NCI-H2029 (cell line): ENCODE measurements at regions not wholly inside any gene's neighbourhood (a gene's known extent, or its start where the extent isn't known, plus 50 kb on each side); places are given as distances from the start of the nearest gene placed in this dataset.
"Not testable (repeated sequence)": the region's sequence is repeated elsewhere in the genome, so short reads cannot be mapped to it uniquely, and the experiment has no call there.

Experiments
- DNase-seq: peaks from one replicate; lab custom pipeline; 2025; lab: John Stamatoyannopoulos, UW

GRCh38 chr1:9466780-9467758 is 72.2 kb upstream of the SLC25A33 start:
- DNase-seq: no peak

- DNase-seq: not testable (repeated sequence)
These were observed 69.4 kb upstream of the SLC25A33 start for GRCh38 chr1:9469882-9470281.

DNA sequence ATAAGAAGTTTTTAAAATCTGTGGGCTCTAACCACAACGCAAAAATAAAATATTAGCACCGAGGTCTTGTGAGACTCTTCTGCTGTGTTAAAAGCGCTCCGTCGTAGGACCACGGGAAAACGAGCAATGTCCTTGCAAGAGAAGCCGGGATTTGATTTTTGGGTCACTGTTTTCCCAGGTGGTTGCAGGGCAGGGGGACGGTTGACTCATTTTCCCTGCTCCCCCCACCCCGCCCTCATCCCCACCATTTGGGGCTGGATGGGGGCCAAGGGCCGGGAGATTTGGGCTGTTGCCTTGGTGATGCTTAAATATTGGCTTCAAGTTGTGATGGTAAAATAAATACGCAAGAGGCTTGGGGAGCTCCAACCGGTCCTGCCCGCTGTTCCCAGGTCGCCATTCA is 67.6 kb upstream of the SLC25A33 start:
- no peak for DNase-seq

- no peak for DNase-seq
These were observed 66.8 kb upstream of the SLC25A33 start for GRCh38 chr1:9472386-9473031.

GRCh38 chr1:9473032-9473807 is 66.0 kb upstream of the SLC25A33 start:
- no peak for DNase-seq

GRCh38 chr1:9475061-9475627 is 64.1 kb upstream of the SLC25A33 start:
- DNase-seq: no peak

GRCh38 chr1:9476790-9477463 is 62.3 kb upstream of the SLC25A33 start:
- no peak for DNase-seq

DNA sequence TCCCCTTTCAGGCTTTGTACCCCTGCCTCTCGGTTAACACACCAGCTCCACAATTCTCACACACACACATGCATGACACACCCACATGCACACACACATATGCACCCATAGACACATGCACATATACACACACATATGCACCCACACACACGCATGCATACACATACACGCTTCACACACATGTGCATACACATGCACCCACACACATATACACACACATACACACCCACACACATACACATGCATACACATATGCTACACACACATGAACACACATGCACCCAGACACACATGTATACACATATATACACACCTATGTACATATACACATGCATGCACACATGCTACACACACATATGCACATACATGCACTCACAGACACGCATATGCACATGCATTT is 61.7 kb upstream of the SLC25A33 start:
- no peak for DNase-seq

- no peak for DNase-seq
These were observed 61.2 kb upstream of the SLC25A33 start for GRCh38 chr1:9478021-9478420.

DNA sequence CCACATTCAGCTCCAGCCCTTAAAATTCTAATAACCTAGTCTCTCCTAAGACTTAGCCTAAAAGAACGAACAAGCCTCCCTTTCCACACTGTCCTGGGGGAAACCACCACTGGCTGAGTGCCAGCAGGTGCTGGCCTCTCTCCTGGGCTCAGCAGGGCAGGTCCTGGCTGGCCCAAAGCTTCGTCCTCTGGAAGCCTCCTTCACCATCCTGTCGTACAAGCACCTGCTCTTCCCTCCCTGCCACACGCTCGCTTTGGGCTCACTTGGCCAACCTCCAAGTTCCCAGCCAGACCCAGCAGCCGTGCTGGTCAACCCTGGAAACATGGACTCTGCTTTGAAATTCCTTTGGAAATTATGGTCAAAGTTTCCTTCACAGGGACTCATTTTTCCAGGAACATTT is 58.2 kb upstream of the SLC25A33 start:
- DNase-seq: peak; percentile 5

- no peak for DNase-seq
These were observed 56.9 kb upstream of the SLC25A33 start for GRCh38 chr1:9482403-9482802.

DNA sequence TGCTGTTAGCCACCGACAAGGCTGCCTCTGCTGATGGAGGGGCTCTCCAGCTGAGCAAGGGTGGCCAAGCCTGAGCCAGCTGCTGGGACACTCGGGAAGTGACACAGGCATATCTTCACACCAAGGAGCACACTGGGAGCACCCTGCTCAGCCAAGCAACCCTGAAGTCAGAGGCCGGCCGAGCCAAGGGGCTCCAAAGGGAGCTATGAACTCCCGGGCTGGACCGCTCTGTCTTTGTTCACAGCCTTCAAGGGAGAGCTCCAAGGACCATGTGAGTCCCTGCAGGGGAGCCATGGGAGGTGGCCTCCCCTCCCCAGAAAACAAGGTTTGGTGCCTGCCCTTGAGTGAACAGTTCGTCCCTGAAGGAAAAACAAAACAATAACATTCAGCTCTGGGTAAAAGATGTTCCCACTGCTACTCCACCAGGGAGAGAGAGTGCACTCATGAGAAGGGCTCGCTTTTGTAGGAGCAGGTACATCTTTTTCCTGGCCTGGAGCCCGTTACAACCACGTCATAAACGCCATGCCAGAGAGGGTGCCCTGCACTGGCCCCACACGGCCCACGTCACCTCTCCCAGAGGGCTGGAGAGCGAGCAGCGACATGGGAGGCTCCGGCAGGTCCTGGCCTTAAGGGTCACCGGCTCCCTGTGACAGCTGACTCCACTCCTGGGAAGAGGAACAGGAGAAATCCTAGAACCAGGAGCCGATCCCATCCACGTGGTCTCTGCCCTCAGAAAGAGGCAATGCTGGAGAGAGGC is 56.3 kb upstream of the SLC25A33 start:
- DNase-seq: no peak

DNA sequence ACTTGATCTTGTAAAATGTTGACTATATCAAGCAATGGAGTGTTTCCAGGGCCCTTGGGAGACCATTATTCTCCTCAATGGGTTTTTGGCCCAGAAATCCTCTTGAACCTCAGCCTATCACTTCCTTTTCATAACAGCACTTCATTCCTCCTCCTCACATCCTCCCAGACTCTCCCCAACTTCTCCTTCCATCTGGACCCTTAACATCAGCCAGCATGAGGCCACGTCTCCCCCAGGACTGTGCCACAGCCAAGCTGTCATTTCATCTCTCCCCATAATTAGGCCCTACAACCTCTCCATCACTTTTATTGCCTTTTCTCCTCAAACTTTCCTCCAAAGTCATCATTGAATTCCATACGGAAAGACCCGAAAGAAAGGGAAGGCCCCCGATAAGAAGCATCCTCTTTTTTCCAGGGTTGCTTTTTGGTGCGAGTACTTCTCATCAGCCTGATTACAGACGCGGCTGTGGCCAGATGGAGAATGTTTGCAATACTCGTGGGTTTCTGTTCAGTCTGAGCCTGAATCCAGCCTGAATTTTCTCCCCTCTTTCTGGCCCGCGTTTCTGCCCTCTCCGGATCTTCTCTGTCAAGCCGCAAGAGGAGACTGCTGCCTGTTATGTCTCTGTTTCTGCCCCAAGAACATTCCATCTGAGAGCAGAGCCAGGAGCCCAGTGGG is 52.7 kb upstream of the SLC25A33 start:
- DNase-seq: no peak
